CD4-positive, alpha-beta T cell treated with Interleukin-15 for 4 hours (primary cell): ENCODE measurements at regions not wholly inside any gene's neighbourhood (a gene's known extent, or its start where the extent isn't known, plus 50 kb on each side); places are given as distances from the start of the nearest gene placed in this dataset.
"Not testable (repeated sequence)": the region's sequence is repeated elsewhere in the genome, so short reads cannot be mapped to it uniquely, and the experiment has no call there.

ENCODE experiments used
- DNase-seq: peaks from one replicate; pipeline ENCODE4 v3.0.0-alpha.2; 2020; ENCODE audit warnings: low spot score

DNA sequence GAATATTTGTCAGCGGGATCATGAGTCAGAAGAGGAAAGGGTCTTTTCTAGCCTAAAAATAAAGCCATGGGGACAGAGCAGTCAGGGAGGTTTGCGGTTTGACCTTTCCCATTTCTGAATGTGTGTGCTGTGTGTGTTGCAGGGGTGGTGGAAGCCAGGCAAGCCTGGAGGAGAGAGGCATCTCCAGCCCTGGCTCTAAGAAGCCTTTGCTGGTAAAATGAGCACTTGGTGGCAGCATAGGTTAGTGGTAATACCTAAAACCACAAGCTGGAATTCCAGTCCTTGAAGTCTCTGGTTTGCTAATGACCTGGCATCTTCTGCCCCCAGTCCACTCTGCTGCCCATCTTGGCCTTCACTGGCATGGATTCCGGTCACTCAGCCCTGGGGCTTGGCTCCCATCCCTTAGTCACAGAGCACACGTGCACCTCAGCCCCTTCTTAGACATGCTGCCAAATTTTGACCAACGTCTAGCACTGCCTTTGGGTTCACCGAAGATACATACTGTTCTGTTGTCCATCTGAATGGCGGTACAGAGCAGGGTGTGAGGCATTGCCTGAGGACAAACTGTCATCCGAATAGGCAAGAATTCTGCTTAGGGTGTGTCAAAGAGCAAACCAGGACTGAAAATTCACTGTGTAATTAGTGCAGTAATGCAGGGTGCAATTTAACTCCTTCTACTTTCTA is 52.7 kb downstream of the KCNA5 start:
- DNase-seq: no peak

DNA sequence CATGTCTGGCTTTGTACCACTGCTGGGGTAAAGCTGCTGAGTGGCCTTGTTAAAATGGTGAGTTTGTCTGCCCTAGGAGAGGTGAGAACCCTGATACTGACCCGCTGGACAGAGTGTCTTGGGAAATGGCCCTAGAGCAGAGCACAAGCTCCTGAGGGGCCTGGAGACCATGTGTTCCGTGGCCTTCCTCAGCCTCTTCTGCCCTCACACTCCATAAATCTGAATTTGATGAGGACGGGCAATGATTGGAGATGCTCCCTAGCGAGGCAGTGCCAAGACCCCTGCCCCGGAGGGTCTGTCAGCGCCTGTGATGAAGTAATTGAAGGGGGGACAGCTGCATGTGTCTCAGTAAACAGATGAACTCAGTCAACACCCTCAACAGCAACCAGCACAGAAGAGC is 54.1 kb downstream of the KCNA5 start:
- DNase-seq: no peak

DNA sequence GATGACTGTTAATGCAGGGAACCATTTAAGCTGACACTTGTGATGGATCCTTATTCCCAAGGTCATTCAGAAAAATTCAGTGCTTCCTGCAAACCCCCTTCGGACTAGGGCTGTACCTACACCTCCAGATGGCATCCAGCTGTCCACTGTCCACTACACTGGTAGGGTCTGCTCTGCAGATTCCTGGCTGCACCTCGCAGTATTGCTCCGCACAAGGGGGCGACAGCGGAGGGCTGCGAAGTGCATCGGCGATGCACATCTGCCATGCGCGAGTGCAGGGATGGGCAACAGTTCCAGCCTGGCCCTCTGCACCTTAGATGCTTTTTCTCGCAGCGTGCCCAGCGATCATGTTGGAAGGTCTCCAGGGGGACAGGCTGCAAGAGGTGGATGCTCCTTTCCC is 55.5 kb downstream of the KCNA5 start:
- DNase-seq: no peak

DNA sequence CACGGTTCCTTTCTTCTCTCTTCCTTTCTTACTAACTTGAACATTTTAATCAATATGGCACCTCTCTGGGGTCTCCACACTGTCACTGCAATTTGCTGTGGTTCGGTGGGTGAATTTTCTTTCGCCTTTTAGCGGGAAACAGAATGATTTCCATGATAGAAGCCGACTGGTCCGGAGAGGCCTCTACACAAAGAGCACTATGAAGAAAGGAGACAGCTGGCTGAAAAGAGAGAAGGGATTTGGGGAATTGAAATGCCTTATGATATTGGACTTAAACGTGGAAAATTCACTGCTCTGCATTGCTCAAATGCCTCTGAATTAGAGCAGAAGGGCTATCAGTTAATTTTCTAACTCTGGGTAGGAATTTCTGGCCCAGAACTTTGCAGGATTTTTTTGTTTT is 55.9 kb downstream of the KCNA5 start:
- no peak for DNase-seq

DNA sequence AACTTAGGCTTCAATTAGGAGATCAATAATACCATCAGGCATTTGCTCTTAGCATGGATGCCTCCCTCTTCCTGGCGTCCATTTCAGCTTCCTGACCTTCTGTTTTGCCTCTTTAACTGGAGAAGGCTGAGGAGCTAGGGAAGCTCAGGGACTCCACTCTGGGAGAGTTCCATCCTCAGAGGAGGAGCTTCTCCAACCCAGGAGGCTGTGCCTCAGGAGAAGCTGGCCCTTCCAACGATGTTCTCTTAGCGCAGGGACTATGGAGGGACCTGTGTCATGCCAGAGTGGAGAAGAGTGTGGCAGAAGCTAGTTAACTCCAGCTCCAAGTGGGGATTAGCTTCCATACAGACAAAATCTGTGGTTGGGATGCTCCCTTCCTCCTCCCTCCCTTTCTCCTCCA is 58.0 kb downstream of the KCNA5 start:
- no peak for DNase-seq

DNA sequence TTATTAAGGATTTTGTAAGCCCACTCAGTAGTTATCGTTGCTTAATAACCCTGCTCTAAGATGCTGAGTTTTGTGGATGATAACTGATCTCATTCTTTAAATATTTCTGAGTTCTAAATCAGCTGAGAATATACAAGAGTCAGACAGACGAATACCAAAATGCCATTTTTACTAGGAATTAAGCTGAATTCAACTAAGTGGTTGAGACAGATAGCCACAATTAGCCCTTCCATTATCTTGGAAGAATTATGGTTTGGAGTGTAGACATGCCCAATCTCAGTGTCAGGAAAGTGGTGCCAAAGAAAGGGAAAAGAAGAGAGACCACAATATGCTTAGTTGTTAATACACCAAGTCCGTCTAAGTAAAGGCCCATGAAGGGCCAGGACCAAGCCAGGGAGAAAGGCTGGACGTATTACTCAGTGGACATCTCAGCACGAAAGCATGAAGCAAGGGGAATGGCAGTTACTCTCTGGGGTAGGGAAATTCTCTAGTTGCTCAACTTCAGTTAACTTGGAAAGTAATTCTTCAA is 58.6 kb downstream of the KCNA5 start:
- no peak for DNase-seq

DNA sequence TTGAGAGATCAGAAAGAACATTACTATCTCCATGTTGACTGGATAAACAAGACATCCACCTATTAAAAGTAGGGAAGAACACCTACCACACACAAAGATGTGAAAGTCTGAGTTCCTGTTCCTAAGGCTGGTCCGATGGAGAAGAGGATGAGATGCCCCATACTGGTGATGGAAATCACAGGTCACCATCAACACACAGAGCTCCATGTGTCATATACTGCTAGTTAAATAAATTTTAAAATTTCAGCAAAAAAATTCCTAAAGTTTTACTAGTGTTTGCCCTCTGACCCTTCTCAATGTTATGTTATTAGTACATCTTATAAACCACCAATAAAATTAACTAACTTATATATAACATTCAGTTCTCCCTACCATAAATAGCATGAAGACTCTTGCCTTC is 59.1 kb downstream of the KCNA5 start:
- DNase-seq: no peak

DNA sequence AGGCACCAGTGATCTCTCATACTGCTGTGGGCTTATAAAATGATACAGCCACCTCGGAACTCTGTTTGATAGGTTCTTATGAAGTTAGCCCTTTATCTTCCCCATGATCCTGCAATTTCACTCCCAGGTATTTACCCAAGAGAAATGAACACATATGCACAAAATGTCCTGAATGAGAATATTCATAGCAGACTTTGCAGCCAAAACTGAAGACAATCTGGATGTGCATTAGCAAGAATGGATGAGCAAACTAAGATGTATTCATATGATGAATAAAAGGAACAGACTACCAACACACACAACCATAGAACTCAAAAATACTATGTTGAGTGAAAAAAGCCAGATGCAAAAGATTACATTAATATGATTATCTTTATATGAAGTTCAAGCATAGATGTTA is 66.7 kb downstream of the KCNA5 start:
- DNase-seq: no peak

DNA sequence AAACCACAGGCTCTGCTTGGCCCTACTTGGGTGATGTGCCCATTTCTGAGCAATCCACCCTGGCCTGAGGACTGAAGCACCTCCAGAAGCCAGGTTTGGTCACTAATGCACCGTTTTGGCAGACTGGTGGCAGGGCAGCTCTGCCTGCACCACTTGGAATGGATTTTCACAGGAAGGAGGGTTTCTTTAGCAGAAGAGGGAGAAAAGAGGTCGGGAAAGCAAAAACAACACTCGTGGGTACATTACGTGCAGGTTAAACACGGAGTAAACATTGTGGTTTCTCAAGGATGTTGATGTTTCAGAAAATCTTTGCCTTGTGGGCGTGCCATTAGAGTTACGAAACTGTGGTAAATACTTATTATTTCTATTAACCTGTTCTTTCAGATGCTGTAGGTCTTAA is 70.8 kb downstream of the KCNA5 start:
- no peak for DNase-seq

DNA sequence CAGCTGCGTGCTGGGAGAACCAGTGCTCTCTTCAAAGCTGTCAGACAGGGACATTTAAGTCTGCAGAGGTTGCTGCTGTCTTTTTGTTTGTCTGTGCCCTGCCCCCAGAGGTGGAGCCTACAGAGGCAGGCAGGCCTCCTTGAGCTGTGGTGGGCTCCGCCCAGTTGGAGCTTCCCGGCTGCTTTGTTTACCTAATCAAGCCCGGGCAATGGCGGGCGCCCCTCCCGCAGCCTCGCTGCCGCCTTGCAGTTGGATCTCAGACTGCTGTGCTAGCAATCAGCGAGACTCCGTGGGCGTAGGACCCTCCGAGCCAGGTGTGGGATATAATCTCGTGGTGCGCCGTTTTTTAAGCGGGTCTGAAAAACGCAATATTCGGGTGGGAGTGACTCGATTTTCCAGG is 78.1 kb downstream of the KCNA5 start:
- not testable (repeated sequence) for DNase-seq

DNA sequence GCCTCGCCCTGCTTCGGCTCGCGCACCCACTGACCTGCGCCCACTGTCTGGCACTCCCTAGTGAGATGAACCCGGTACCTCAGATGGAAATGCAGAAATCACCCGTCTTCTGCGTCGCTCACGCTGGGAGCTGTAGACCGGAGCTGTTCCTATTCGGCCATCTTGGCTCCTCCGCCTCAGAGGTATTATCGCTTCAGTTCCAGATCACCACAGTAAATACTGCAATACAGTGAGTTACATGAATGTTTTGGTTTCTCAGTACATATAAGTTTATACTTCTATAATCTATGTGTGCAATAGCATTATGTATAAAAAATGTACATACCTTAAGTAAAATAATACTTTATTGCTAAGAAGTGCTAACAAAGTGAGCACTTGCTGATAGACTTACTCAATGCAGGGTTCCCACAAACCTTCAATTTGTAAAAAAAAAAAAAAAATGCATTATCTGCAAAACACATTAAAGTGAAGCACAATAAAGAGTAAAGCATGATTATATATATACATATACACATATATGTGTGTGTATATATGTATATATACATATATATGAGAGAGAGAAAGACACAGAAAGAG is 78.7 kb downstream of the KCNA5 start:
- not testable (repeated sequence) for DNase-seq

DNA sequence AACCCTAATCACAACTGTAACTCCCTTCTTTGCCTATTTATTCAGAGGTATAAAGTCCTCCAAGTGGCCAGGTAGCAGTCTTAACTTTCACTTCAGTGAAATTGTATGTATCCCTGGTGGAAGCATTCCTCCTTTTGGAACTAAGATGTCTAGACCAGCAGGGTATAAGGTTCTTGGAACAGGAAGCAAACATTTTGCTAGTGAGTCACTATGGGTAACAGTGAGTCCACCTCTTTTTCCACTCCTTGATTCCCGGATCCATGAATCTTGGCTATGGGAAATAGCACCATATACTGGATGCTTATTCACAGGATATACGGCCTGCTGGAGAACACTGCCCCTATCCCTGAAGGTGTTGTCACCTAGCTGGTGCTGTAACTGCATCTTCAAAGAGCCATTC is 80.2 kb downstream of the KCNA5 start:
- no peak for DNase-seq

DNA sequence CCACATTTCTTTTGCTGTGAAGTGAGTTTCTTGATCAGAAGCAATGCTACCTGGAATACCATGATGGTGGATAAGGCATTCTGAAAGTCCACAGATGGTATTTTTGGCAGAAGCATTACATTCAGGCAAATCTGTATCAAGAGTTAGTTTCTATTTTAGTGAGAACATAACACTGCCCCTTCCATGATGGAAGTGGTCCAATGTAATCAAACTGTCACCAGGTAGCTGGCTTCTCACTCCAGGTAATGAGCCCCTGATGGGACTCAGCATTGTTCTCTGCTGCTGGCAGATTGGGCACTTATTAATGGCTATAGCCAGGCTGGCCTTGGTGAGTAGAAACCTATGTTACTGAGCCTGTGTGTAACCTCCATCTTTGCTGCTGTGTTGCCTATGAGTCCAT is 80.7 kb downstream of the KCNA5 start:
- DNase-seq: no peak

DNA sequence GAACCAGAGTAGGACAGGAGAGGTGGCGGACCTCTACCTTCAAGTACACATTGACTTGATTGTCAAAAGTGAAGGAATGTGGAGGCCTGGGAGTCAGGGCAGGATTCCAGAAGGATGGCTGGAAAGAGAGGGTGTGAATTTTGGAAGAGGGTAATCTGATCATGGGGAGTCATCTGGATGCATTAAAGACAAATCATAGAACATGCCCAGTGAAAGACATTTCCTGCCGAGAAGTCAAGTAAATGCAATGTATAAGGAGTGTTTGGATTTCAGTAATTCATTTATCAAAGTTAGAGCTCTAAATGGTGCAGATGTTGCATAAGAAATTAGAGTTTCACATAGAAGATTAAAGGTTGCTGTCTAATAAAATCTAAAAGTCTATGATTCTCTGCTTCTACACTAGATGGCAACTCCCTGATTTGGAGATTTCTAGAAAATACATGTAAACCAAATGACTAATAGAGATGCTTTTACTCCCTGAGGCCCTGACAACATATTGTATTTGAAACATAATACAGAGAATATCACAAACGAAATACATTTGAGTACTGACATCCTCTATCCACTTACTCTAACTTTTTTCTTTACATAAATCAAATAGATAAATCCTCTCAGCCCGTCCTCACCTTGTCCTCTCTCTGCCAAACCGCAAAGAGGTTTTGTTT is 91.3 kb downstream of the KCNA5 start:
- DNase-seq: no peak

DNA sequence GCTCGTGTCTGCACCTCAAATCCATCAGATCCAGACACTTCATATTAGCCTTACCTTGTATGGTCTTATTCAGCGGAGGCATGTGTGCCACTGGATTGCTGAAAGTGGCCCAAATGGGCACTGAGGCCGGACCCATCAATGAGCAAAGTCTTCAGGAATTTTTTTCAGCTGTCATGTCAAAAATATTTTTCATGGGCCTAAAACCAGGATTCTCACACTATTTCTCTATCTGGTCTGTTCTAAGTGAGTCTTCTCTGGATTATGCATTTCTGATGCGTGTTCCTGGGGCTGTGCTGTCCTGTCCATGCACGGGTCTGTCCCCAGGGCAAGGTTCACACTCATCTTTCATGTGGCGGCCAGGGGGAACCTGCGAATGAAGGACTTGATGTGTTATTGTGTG is 94.6 kb downstream of the KCNA5 start:
- DNase-seq: no peak

DNA sequence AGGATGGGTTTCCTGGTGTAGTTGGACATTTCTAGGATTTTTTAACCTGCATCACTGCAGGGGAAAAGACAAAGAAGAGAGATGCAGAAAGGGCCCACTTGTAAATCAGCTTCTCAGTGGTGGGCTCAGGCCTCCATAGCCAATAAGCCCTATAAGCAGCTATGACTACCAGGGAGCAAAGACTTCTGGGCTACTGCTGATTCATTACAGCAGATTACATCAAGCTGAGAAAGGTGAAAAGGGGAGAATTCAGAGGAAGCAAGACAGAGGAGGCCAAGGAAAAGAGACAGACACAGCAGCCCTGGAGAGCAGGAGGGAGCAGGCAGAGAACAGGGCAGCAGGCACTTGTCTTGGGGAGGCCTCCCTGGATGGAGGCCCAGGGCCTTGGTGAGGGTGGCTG is 95.2 kb downstream of the KCNA5 start:
- no peak for DNase-seq

DNA sequence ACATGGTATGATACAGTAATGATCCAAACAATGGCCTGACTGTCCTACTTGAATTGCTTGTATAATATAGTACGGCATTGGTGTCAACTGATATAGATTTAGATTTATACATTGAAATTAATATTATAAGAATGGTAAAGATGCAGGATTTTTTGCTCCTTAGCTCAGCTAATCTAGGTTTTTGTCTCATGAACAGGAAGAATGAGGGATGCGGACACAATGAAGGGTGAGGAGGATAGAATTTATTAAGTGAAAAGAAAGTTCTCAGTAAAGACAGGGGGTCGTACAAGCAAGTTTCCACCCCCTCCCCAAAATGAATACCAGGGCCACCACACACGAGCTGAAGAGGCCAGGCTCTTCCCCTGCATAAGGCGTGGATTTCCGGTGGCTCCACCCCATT is 96.1 kb downstream of the KCNA5 start:
- no peak for DNase-seq

DNA sequence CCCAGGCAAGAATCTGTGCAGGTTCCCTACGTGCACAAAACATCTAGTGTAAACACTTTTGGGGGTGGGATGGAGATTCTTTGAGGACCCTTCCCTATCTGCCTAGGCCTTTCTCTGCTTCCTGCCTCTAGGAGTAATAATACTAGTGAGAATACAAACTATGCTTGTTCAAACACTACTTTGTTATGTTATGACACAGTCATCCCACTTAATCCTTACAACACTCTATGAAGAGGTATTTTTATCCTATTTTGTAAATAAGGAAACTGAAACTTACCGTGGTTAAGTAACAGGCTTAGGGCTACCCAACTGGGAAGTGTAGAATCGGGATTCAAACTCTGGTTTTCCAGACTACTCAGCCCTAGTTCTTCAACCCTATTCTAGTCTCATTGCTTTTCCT is 96.5 kb downstream of the KCNA5 start:
- no peak for DNase-seq

DNA sequence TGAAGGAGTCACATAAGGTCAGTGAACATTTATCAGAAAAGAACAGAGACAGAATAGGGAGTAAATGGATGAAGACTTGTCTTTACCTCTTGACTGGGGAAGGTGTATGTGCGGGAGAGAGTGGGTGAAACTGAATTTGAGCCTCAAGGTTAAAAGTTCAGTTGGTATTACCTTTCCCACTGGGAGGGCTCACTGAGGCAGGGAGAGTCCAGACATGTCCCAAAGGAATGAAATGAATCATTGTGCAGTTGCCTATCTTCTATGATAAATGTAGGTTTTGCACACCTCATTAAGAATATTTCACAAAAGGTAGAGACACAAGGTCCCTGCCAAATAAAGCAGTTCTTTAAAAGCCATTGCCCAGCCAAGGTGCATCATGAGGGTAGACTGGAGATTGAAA is 105.2 kb downstream of the KCNA5 start:
- DNase-seq: no peak

DNA sequence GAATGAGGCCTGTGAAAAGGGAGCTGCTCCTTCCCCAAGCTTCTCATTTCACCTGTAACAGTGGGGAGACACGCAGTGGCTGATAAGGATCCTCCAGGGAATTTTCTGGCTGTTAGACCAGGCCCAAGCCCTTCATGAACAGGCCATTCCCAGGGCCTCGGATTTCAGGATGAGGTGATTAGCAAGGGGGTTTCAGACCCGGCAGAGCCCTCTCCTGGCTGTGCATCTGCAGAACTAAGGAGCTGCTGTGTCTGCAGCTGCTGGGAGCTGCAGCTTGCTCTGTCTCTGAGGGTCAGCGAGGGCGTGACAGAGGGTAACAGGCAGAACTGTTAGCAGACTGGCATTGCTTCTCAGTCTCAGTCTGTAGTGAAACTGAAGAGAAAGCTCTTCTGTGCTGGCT is 110.4 kb downstream of the KCNA5 start:
- DNase-seq: no peak

DNA sequence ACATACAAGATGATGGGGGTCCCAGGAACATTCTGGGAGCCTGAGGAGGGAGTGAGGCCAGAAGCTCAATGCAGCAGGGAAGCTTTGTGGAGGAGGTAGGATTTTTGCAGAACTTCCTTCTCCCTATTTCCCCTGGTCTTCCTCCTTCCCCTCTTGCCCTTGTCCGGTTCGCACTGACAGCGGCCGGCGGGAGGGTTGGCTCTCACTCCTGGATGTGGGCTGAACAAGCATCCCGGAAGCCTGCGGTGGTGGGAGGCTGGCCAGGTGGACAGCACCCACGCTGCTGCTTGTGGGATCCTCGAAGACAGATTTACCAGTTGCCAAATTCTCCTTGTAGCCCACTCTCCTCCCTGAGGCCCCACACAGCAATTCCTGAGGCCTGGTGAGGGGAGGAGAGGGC is 112.2 kb downstream of the KCNA5 start:
- no peak for DNase-seq

DNA sequence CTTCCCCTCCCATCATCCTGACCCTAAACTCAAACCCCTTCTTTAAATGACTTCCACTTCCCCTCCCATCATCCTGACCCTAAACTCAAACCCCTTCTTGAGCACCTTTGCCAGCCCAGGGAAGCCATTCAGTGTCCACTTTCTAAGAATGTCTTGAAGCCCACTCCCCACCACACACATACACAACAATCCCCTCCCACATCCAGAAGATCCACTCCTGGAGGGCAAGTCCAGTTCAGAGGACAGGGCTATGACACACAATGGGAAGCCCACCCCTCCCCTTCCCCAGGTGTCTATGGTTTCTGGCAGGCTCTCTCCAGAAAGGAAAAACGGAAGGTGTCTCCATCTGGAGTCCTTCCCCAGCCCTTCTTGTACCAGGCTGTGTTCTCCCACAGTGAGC is 117.1 kb downstream of the KCNA5 start:
- DNase-seq: no peak

DNA sequence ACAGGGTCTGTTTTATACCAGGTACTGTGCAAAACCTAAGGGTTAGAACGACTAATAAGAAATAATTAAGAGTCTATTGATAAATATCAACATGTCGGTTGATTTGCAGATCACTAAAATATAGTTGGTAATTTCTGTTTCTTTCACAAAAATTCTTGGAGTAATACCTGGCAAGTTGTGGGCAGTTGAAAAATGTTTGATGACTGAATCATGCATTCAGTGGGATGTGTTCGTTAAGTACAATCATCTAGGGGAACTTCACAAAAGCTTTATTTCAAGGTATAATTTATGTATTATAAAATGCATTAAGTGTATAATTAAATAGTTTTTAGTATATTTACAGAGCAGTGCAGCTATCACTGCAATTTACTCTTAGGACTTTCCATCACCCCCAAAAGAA is 120.0 kb downstream of the KCNA5 start:
- no peak for DNase-seq
